IMR-90 (cell line): ENCODE measurements at regions not wholly inside any gene's neighbourhood (a gene's known extent, or its start where the extent isn't known, plus 50 kb on each side); places are given as distances from the start of the nearest gene placed in this dataset.

ENCODE experiments used
- BHLHE40 ChIP-seq: fragments of 150-350 bp; IDR thresholded peaks from 2 replicates; pipeline ENCODE4 v1.6.1; 2016; ENCODE audit warnings: mild to moderate bottlenecking, low read depth, low read length
- CHD1 ChIP-seq: IDR thresholded peaks from 2 replicates; pipeline ENCODE4 v1.6.1; 2012; ENCODE audit warnings: low read depth, low read length, improper control_type of control experiment
- MAFK ChIP-seq: IDR thresholded peaks from 2 replicates; pipeline ENCODE4 v1.6.1; 2012; ENCODE audit warnings: low read depth, low read length, improper control_type of control experiment
- MAZ ChIP-seq: IDR thresholded peaks from 2 replicates; pipeline ENCODE4 v1.6.1; 2012; ENCODE audit warnings: low read depth, mild to moderate bottlenecking, low read length, improper control_type of control experiment, moderate library complexity, borderline replicate concordance
- MXI1 ChIP-seq: IDR thresholded peaks from 2 replicates; pipeline ENCODE4 v1.6.1; 2012; ENCODE audit warnings: low read depth, mild to moderate bottlenecking, low read length, moderate library complexity, borderline replicate concordance
- POLR2A ChIP-seq: IDR thresholded peaks from 2 replicates; pipeline ENCODE4 v1.6.1; 2012; ENCODE audit warnings: mild to moderate bottlenecking, low read depth, low read length
- RCOR1 ChIP-seq: IDR thresholded peaks from 2 replicates; pipeline ENCODE4 v1.6.1; 2012; ENCODE audit warnings: mild to moderate bottlenecking, low read length, improper control_type of control experiment; ENCODE audit not compliant: insufficient replicate concordance
- RFX5 ChIP-seq: IDR thresholded peaks from 2 replicates; pipeline ENCODE4 v1.8.0; 2012; ENCODE audit warnings: low read depth, mild to moderate bottlenecking, low read length, moderate library complexity
- SMC3 ChIP-seq: fragments of 150-350 bp; IDR thresholded peaks from 2 replicates; pipeline ENCODE4 v1.6.1; 2016; ENCODE audit warnings: low read depth, mild to moderate bottlenecking, antibody characterized with exemption, low read length, moderate library complexity
- TF ChIP-seq, protein P1 (sequence below): conservative IDR thresholded peaks from 2 replicates; pipeline ENCODE4 v1.5.1; 2012; ENCODE audit warnings: mild to moderate bottlenecking, low read depth, low read length, improper control_type of control experiment
- TF ChIP-seq, protein P2 (sequence below): fragments of 150-350 bp; IDR thresholded peaks from 2 replicates; pipeline ENCODE4 v1.6.1; 2016; ENCODE audit warnings: low read depth, mild to moderate bottlenecking, low read length, moderate library complexity, borderline replicate concordance
- TF ChIP-seq, protein P3 (sequence below): fragments of 150-350 bp; IDR thresholded peaks from 2 replicates; pipeline ENCODE4 v1.6.1; 2017; ENCODE audit warnings: mild to moderate bottlenecking, antibody characterized with exemption, low read length, low read depth

DNA sequence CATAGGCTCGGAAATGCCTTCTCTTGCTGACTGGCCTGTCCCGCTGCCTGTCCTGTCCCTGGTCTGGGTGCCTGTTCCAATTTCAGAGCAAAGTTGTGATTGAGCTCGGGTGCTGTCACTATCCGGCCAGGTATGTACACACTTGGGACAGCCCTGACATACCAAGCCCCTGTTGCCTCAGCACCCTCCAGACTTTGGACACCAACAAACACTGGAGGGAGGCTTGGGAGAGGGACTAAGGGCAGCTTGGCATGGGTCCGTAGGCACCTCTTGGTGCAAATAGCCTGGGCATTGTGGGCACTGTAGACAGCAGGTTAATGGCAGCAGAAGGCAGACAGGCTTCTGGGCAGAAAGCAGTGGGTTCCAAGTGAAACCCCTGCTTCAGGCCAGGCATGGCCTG, 86.3 kb upstream of the SEMA6A start:
- TF ChIP-seq, protein P1, sequence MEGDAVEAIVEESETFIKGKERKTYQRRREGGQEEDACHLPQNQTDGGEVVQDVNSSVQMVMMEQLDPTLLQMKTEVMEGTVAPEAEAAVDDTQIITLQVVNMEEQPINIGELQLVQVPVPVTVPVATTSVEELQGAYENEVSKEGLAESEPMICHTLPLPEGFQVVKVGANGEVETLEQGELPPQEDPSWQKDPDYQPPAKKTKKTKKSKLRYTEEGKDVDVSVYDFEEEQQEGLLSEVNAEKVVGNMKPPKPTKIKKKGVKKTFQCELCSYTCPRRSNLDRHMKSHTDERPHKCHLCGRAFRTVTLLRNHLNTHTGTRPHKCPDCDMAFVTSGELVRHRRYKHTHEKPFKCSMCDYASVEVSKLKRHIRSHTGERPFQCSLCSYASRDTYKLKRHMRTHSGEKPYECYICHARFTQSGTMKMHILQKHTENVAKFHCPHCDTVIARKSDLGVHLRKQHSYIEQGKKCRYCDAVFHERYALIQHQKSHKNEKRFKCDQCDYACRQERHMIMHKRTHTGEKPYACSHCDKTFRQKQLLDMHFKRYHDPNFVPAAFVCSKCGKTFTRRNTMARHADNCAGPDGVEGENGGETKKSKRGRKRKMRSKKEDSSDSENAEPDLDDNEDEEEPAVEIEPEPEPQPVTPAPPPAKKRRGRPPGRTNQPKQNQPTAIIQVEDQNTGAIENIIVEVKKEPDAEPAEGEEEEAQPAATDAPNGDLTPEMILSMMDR, result no peak
- no peak for TF ChIP-seq MAZ
- TF ChIP-seq POLR2A, result no peak
- no peak for TF ChIP-seq MXI1
- TF ChIP-seq, protein P2, sequence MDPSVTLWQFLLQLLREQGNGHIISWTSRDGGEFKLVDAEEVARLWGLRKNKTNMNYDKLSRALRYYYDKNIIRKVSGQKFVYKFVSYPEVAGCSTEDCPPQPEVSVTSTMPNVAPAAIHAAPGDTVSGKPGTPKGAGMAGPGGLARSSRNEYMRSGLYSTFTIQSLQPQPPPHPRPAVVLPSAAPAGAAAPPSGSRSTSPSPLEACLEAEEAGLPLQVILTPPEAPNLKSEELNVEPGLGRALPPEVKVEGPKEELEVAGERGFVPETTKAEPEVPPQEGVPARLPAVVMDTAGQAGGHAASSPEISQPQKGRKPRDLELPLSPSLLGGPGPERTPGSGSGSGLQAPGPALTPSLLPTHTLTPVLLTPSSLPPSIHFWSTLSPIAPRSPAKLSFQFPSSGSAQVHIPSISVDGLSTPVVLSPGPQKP, result no peak
- TF ChIP-seq SMC3, result no peak
- no peak for TF ChIP-seq CHD1
- no peak for TF ChIP-seq RFX5
- TF ChIP-seq MAFK, result no peak
- no peak for TF ChIP-seq RCOR1
- TF ChIP-seq, protein P3, sequence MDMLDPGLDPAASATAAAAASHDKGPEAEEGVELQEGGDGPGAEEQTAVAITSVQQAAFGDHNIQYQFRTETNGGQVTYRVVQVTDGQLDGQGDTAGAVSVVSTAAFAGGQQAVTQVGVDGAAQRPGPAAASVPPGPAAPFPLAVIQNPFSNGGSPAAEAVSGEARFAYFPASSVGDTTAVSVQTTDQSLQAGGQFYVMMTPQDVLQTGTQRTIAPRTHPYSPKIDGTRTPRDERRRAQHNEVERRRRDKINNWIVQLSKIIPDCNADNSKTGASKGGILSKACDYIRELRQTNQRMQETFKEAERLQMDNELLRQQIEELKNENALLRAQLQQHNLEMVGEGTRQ, result no peak
- no peak for TF ChIP-seq BHLHE40
